Suprapubic skin (tissue), 4 donors: ENCODE measurements at regions not wholly inside any gene's neighbourhood (a gene's known extent, or its start where the extent isn't known, plus 50 kb on each side); places are given as distances from the start of the nearest gene placed in this dataset.

Source experiments
- DNase-seq, 2 donors: peaks; one replicate each; pipeline ENCODE4 v3.0.0-alpha.2; 2019; ENCODE audit warnings: low spot score in 2 of 2
- H3K27ac ChIP-seq: fragments of 200-600 bp; sonication (generic); one replicate; pipeline ENCODE4 v1.5.1; 2019
- H3K27me3 ChIP-seq: fragments of 200-600 bp; sonication (generic); one replicate; pipeline ENCODE4 v1.5.1; 2019
- H3K36me3 ChIP-seq: fragments of 200-600 bp; sonication (generic); one replicate; pipeline ENCODE4 v1.5.1; 2019
- H3K4me1 ChIP-seq: fragments of 200-600 bp; sonication (generic); one replicate; pipeline ENCODE4 v1.5.1; 2019
- H3K4me3 ChIP-seq: fragments of 200-600 bp; sonication (generic); one replicate; pipeline ENCODE4 v1.5.1; 2019; ENCODE audit warnings: mild to moderate bottlenecking
- H3K9me3 ChIP-seq: fragments of 200-600 bp; sonication (generic); one replicate; pipeline ENCODE4 v1.5.1; 2019
- EP300 ChIP-seq: sonication (generic); formaldehyde crosslinking; IDR thresholded peaks from one replicate; pipeline ENCODE4 v1.6.1; 2017; ENCODE audit warnings: antibody characterized with exemption
- POLR2A ChIP-seq, 2 donors: fragments of 450-650 bp; IDR thresholded peaks; one replicate each; pipeline ENCODE4 v1.6.1; 2017; ENCODE audit warnings: antibody characterized with exemption in 2 of 2, mild to moderate bottlenecking in 2 of 2, moderate library complexity in 2 of 2
- POLR2AphosphoS5 ChIP-seq, 3 donors: sonication (generic); formaldehyde crosslinking; IDR thresholded peaks; one replicate each; pipeline ENCODE4 v1.6.1; 2017; ENCODE audit warnings: antibody characterized with exemption in 3 of 3
- WGBS: methylation state at CpG from one replicate; pipeline ENCODE4 v1.1.5; 2018; 5-methylcytosine and 5-hydroxymethylcytosine counted together
- TF ChIP-seq, protein P1 (sequence below), 2 donors: fragments of 200-600 bp in 1 of 2; fragments of 450-650 bp in 1 of 2; sonication (generic) in 1 of 2; IDR thresholded peaks; one replicate each; pipeline ENCODE4 v1.5.1; 2016 to 2019; ENCODE audit warnings: antibody characterized with exemption in 2 of 2, mild to moderate bottlenecking in 1 of 2, moderate library complexity in 1 of 2

DNA sequence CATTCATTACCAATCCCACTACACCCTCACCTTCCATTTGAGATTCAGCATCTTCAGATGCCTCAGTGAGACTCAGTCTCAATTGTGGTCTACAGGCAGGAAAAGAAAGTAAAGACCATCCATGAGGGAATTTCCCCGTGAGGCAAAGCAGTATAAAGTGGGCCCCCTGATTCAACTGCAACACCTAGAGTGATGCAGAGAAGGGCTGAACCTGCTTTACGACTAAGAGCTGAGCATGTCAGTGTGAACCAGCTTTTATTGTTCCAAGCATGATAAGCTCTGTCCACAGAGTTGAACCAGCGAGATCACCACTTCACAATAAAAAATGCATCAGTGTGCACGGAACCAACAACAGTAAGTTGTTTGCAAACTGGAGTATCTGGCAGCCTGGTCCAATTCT is 357.6 kb upstream of the ATP5MC3 start:
- TF ChIP-seq POLR2AphosphoS5 (IDR thresholded peaks at IDR 0.05) (no peak), POLR2A (IDR thresholded peaks at IDR 0.05) (no peak)
- no peaks in the 10 kb centered on the region for H3K36me3 ChIP-seq
- WGBS, result 81% methylated on average over 4 of the region's 4 CpGs

DNA sequence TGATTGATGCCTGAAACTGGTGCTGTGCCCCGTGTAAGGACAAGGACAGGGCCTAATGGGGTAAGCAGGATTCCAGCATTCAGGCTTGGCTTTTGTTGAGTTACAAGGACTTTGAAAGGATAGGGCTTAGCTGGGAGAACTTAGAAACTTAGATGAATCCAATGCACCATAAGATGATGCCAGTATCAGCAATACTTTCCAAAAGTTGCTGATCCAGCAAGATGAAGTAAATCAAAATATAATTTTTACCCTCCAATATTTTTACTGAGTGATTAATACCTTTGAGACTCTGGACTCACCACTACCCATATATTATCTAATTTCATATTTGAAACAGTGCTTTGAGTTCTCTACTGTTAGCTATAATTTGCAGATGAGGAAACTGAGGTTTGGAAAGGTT is 354.5 kb upstream of the ATP5MC3 start:
- 59% methylated on average over 1 of the region's 1 CpG for WGBS
- no peaks in the 10 kb centered on the region for H3K36me3 ChIP-seq
- no peak for DNase-seq

More for the DNA sequence above, 357.6 kb upstream of the ATP5MC3 start:
- Histone ChIP-seq H3K4me1 (no peaks in the 10 kb centered on the region), H3K27ac (no peak overlapping the region), H3K4me3 (no peak overlapping the region), H3K9me3 (no peaks in the 10 kb centered on the region), H3K27me3 (no peaks in the 10 kb centered on the region)
- no peak for DNase-seq

DNA sequence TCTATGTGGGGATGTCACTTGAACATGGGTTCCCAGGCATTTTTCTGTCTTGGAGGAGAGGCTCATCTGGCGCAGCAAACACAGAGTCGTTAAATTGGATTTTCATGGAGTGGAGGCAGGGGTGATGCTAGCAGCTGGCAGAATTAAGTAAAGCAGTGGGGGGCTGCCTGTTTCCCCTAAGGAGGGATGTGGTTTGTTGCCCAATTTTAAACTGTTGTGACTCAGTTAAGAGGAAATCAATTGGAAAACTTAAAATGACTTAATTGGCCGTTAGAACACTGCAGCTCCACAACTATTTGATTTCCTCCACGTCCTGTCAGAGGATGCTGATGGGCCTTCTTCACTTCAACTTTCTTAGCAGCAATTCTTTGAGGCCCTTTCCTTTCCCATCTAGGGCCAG is 354.1 kb upstream of the ATP5MC3 start:
- Histone ChIP-seq H3K4me1 (no peaks in the 10 kb centered on the region), H3K4me3 (no peak overlapping the region), H3K27me3 (no peaks in the 10 kb centered on the region), H3K9me3 (no peaks in the 10 kb centered on the region), H3K27ac (no peak overlapping the region), H3K36me3 (no peaks in the 10 kb centered on the region)
- WGBS, result 87% methylated on average over 4 of the region's 4 CpGs
- no peak for DNase-seq
- no peak for TF ChIP-seq POLR2AphosphoS5 (IDR thresholded peaks at IDR 0.05)

More for the DNA sequence above, 354.5 kb upstream of the ATP5MC3 start:
- Histone ChIP-seq H3K27ac (no peak overlapping the region), H3K27me3 (no peaks in the 10 kb centered on the region), H3K9me3 (no peaks in the 10 kb centered on the region), H3K4me3 (no peak overlapping the region), H3K4me1 (no peaks in the 10 kb centered on the region)
- TF ChIP-seq POLR2AphosphoS5 (IDR thresholded peaks at IDR 0.05) (no peak), POLR2A (IDR thresholded peaks at IDR 0.05) (no peak), EP300 (no peak)
- TF ChIP-seq, protein P1, sequence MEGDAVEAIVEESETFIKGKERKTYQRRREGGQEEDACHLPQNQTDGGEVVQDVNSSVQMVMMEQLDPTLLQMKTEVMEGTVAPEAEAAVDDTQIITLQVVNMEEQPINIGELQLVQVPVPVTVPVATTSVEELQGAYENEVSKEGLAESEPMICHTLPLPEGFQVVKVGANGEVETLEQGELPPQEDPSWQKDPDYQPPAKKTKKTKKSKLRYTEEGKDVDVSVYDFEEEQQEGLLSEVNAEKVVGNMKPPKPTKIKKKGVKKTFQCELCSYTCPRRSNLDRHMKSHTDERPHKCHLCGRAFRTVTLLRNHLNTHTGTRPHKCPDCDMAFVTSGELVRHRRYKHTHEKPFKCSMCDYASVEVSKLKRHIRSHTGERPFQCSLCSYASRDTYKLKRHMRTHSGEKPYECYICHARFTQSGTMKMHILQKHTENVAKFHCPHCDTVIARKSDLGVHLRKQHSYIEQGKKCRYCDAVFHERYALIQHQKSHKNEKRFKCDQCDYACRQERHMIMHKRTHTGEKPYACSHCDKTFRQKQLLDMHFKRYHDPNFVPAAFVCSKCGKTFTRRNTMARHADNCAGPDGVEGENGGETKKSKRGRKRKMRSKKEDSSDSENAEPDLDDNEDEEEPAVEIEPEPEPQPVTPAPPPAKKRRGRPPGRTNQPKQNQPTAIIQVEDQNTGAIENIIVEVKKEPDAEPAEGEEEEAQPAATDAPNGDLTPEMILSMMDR (IDR thresholded peaks at IDR 0.05), result no peak

DNA sequence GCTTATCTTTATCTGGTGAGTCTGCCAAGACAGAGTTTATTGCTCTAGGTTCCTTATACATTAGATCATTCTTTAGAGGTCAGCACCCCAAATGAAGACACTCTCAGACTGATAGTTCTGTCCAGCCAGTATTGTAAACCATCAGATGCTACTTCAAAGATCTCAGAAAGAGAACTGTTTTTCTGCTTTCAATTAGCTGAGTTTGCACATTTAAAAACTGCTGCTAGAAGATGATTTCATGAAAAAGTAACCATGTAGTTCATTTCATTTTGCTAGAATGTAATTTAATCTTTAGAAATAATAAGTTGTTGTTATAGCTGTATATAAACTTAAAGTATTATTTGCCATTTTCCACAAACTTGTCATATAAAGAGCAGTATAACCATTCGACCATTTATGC is 344.5 kb upstream of the ATP5MC3 start:
- no peaks in the 10 kb centered on the region for H3K4me1 ChIP-seq
- no peak overlapping the region for H3K27ac ChIP-seq
- no peaks in the 10 kb centered on the region for H3K9me3 ChIP-seq
- TF ChIP-seq EP300 (no peak), POLR2A (IDR thresholded peaks at IDR 0.05) (no peak), POLR2AphosphoS5 (IDR thresholded peaks at IDR 0.05) (no peak)
- TF ChIP-seq, protein P1 (IDR thresholded peaks at IDR 0.05), result no peak
- DNase-seq, result no peak
- no peaks in the 10 kb centered on the region for H3K27me3 ChIP-seq
- H3K4me3 ChIP-seq, result no peak overlapping the region
- 64% methylated on average over 1 of the region's 1 CpG for WGBS
- no peaks in the 10 kb centered on the region for H3K36me3 ChIP-seq

DNA sequence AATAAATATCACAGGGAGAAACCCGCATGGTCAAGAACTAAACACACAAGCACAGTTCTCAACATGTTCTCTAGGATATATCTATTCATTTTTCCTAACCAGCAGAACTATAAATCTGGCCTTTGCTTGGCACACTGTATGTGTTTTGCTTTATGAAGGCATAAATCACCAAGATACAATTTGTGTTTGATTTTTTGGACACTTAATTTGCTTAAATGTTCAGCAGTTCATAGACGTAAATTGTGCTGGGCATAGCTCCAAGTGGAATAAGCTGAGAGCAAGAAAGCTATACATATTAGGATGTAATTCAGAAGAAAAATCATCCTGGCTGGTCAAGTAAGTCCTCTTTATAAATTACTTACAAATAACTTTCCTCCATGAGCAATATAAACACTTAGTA is 341.5 kb upstream of the ATP5MC3 start:
- Histone ChIP-seq H3K4me3 (no peak overlapping the region), H3K27me3 (no peaks in the 10 kb centered on the region), H3K36me3 (no peaks in the 10 kb centered on the region), H3K27ac (no peak overlapping the region), H3K4me1 (no peaks in the 10 kb centered on the region), H3K9me3 (peaks cover 13% of the 10 kb centered on the region)
- DNase-seq, result no peak
- TF ChIP-seq POLR2AphosphoS5 (IDR thresholded peaks at IDR 0.05) (no peak), EP300 (no peak)
- TF ChIP-seq, protein P1 (IDR thresholded peaks at IDR 0.05), result no peak
- 51% methylated on average over 2 of the region's 2 CpGs for WGBS

DNA sequence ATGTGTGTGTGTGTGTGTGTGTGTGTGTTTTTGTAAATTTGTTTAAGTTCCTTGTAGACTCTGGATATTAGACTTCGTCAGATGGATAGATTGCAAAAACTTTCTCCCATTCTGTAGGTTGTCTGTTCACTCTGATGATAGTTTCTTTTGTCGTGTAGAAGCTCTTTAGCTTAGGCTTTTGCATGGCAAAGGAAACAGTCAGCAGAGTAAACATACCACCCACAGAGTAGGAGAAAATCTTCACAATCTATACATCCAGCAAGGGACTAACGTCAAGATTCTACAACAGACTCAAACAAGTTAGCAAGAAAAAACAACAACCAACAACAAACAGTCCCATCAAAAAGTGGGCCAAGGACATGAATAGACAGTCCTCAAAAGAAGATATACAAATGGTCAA is 336.7 kb upstream of the ATP5MC3 start:
- no peaks in the 10 kb centered on the region for H3K36me3 ChIP-seq
- WGBS, result 45% methylated on average over 3 of the region's 3 CpGs
- H3K27ac ChIP-seq, result no peak overlapping the region
- H3K4me1 ChIP-seq, result no peaks in the 10 kb centered on the region
- DNase-seq, result no peak
- no peak overlapping the region for H3K4me3 ChIP-seq
- TF ChIP-seq EP300 (no peak), POLR2A (IDR thresholded peaks at IDR 0.05) (no peak)
- peaks cover 13% of the 10 kb centered on the region for H3K9me3 ChIP-seq
- H3K27me3 ChIP-seq, result no peaks in the 10 kb centered on the region

DNA sequence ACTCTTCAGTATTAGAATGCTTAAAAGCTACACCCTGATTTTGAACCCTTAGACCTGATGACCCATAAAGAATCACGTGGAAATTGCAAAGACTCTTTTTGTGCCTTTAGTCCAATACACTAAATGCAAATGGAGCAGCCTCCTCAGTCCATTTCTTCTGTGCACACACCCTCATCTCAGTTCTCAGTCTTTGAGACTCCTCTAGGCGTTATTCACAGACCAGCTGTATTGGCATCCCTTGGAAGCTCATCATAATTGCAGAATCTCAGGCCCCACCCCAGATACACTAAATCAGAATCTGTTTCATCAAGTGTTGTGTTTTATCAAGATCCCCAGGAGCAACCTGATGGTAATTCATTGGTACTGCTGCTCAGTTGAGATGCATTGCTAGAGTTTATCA is 335.0 kb upstream of the ATP5MC3 start:
- no peaks in the 10 kb centered on the region for H3K27me3 ChIP-seq
- H3K36me3 ChIP-seq, result no peaks in the 10 kb centered on the region
- no peaks in the 10 kb centered on the region for H3K4me1 ChIP-seq
- no peak overlapping the region for H3K4me3 ChIP-seq
- 70% methylated on average over 2 of the region's 2 CpGs for WGBS
- DNase-seq, result no peak
- TF ChIP-seq POLR2A (IDR thresholded peaks at IDR 0.05) (no peak), POLR2AphosphoS5 (IDR thresholded peaks at IDR 0.05) (no peak), EP300 (no peak)
- TF ChIP-seq, protein P1 (IDR thresholded peaks at IDR 0.05), result no peak
- H3K9me3 ChIP-seq, result peaks cover 13% of the 10 kb centered on the region
- H3K27ac ChIP-seq, result no peak overlapping the region
